GM23248 (cell line): ENCODE measurements at regions not wholly inside any gene's neighbourhood (a gene's known extent, or its start where the extent isn't known, plus 50 kb on each side); places are given as distances from the start of the nearest gene placed in this dataset.

ENCODE experiments used
- DNase-seq: peaks from one replicate; pipeline ENCODE4 v3.0.0-alpha.2; 2015
- H2AFZ ChIP-seq: fragments of 200-600 bp; sonication (generic); 2 replicates; pipeline ENCODE4 v1.6.1; 2016; ENCODE audit warnings: antibody characterized with exemption
- H3F3A ChIP-seq: fragments of 200-600 bp; sonication (generic); 2 replicates; pipeline ENCODE4 v1.6.1; 2016; ENCODE audit warnings: mild to moderate bottlenecking, antibody characterized with exemption, mixed run types; ENCODE audit not compliant: insufficient read depth
- H3K27ac ChIP-seq: fragments of 200-600 bp; sonication (generic); 2 replicates; pipeline ENCODE4 v1.5.1; 2016; ENCODE audit warnings: mild to moderate bottlenecking
- H3K27me3 ChIP-seq: fragments of 200-600 bp; sonication (generic); replicated peaks from 2 replicates; pipeline ENCODE4 v1.6.1; 2016; ENCODE audit warnings: mild to moderate bottlenecking; ENCODE audit not compliant: insufficient read depth
- H3K36me3 ChIP-seq: fragments of 200-600 bp; sonication (generic); 2 replicates; pipeline ENCODE4 v1.6.1; 2016; ENCODE audit warnings: low read depth, mild to moderate bottlenecking
- H3K4me1 ChIP-seq: fragments of 200-600 bp; sonication (generic); 2 replicates; pipeline ENCODE4 v1.6.1; 2016; ENCODE audit warnings: mild to moderate bottlenecking; ENCODE audit not compliant: insufficient read depth
- H3K4me2 ChIP-seq: fragments of 200-600 bp; sonication (generic); one replicate; pipeline ENCODE4 v1.6.1; 2016; ENCODE audit warnings: mild to moderate bottlenecking; ENCODE audit not compliant: unreplicated experiment
- H3K4me3 ChIP-seq: fragments of 200-600 bp; sonication (generic); 2 replicates; pipeline ENCODE4 v1.5.1; 2016; ENCODE audit warnings: mild to moderate bottlenecking
- H3K79me2 ChIP-seq: fragments of 200-600 bp; sonication (generic); 2 replicates; pipeline ENCODE4 v1.6.1; 2016; ENCODE audit warnings: mild to moderate bottlenecking; ENCODE audit not compliant: insufficient read depth
- H3K9ac ChIP-seq: fragments of 200-600 bp; sonication (generic); 2 replicates; pipeline ENCODE4 v1.6.1; 2016; ENCODE audit warnings: mild to moderate bottlenecking
- H3K9me2 ChIP-seq: fragments of 200-600 bp; sonication (generic); 2 replicates; pipeline ENCODE4 v1.6.1; 2016; ENCODE audit warnings: mixed run types, mild to moderate bottlenecking, moderate library complexity; ENCODE audit not compliant: insufficient read depth
- H3K9me3 ChIP-seq: fragments of 200-600 bp; sonication (generic); one replicate; pipeline ENCODE4 v1.6.1; 2017; ENCODE audit warnings: low read depth
- H4K20me1 ChIP-seq: fragments of 200-600 bp; sonication (generic); 2 replicates; pipeline ENCODE4 v1.6.0; 2016; ENCODE audit not compliant: insufficient read depth
- EZH2 ChIP-seq: fragments of 200-600 bp; sonication (generic); IDR thresholded peaks from 2 replicates; pipeline ENCODE4 v1.6.1; 2018; ENCODE audit warnings: antibody characterized with exemption, mild to moderate bottlenecking; ENCODE audit not compliant: insufficient read depth, poor library complexity, severe bottlenecking
- EZH2phosphoT487 ChIP-seq: fragments of 200-600 bp; sonication (generic); IDR thresholded peaks from 2 replicates; pipeline ENCODE4 v1.6.1; 2018; ENCODE audit warnings: antibody characterized with exemption, moderate library complexity, mild to moderate bottlenecking, low read depth; ENCODE audit not compliant: insufficient read depth
- WGBS, 2 experiments: methylation state at CpG; one replicate each; pipeline ENCODE4 v1.1.6; 2015 to 2017; ENCODE audit warnings: low lambda C conversion rate in 2 of 2, low coverage in 1 of 2; ENCODE audit errors: missing lambda C conversion rate in 2 of 2; 5-methylcytosine and 5-hydroxymethylcytosine counted together
- in situ Hi-C: fragments of 300-500 bp; cut with MboI; formaldehyde crosslinking; loops from 2 replicates; pipeline ENCODE4 v1.15.0; 2020

DNA sequence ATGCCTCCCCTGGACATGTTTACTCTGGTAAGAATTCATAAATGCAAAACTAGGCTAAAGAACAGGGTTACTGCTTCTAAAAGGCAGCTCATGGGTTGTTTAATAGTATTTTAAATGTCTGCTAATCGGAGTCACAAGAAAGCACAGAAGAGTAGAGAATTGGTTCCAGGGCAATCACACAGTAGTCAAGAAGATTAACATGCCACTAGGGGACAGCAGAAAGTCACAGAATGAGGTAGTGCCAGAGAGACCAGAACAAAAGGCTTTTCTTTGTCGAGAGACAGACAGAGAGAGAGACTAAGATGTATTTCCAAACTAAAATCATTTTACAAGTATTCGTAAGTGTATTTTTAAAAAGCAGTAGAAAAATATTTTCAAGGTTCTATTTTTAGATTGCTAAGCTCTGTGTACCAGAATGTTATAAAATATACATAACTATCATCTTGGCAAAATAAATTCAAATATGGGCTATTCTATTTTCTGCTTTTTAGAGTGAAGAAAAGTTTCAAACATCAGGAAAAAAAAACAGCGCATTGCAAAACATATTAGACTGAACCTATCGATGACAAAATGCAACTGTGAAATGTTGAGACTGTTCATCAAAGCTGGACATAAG lies 78.3 kb upstream of the CDIN1 start:
- peaks cover 15% of the 10 kb centered on the region; the same call in 1 of the 2 replicates for H3K4me1 ChIP-seq
- WGBS, 2 experiments = 27 to 28% methylated on average over 5 of the region's 5 CpGs
- H3K4me2 ChIP-seq = peak overlapping the region; percentile 45
- H3F3A ChIP-seq = no peaks in the 10 kb centered on the region
- no peaks in the 10 kb centered on the region for H3K79me2 ChIP-seq
- H3K9ac ChIP-seq = 0 out of 2 replicates have a peak overlapping the region, but pooled peaks have one; percentile 5
- peak overlapping the region; percentile 6; the same call in 1 of the 2 replicates for H3K4me3 ChIP-seq
- DNase-seq = peak; percentile 77
- in situ Hi-C loops = loop anchor here (25.0 kb wide), 1 partner anchor 1386 kb away; no protein-coding TSS in a partner anchor
- H3K9me2 ChIP-seq = no peaks in the 10 kb centered on the region
- no peaks in the 10 kb centered on the region for H3K36me3 ChIP-seq
- H3K27me3 ChIP-seq = no peaks in the 10 kb centered on the region
- H3K9me3 ChIP-seq = no peaks in the 10 kb centered on the region
- TF ChIP-seq EZH2 (no peak), EZH2phosphoT487 (no peak)
- H2AFZ ChIP-seq = peak overlapping the region; percentile 73
- H4K20me1 ChIP-seq = no peaks in the 10 kb centered on the region
- no peak overlapping the region for H3K27ac ChIP-seq

DNA sequence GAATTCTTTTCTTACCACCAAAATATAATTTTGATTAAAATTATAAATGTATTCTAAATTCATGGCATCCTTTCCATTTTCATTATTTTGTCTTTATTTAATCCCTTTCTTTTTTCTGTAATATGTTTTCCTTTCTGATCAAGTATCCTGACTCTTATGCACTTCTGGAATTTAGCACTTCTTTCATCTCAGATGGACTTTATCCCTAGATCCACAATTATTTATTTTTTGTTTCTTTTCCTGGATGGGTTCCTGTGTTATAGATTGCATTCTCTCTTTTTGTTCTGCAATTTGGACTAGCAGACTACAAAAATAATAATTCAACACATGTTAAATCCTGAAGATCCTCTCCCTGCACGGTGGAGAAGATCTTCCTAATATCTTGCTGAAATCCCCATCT lies 76.9 kb upstream of the CDIN1 start:
- Histone ChIP-seq H3K9me2 (no peaks in the 10 kb centered on the region), H3K4me2 (no peak overlapping the region), H3K27me3 (no peaks in the 10 kb centered on the region), H3K79me2 (no peaks in the 10 kb centered on the region), H3K4me3 (no peak overlapping the region), H4K20me1 (no peaks in the 10 kb centered on the region), H2AFZ (0 out of 2 replicates have a peak overlapping the region, but pooled peaks have one; percentile 9), H3K9me3 (no peaks in the 10 kb centered on the region), H3K36me3 (no peaks in the 10 kb centered on the region), H3K9ac (no peak overlapping the region), H3K27ac (no peak overlapping the region), H3F3A (no peaks in the 10 kb centered on the region), H3K4me1 (peaks cover 15% of the 10 kb centered on the region; the same call in 1 of the 2 replicates)
- TF ChIP-seq EZH2phosphoT487 (no peak), EZH2 (no peak)
- DNase-seq = no peak
- 88 to 94% methylated on average over 1 of the region's 1 CpG for WGBS, 2 experiments
- in situ Hi-C loops = loop anchor here (25.0 kb wide), 1 partner anchor 1385 kb away; no protein-coding TSS in a partner anchor

DNA sequence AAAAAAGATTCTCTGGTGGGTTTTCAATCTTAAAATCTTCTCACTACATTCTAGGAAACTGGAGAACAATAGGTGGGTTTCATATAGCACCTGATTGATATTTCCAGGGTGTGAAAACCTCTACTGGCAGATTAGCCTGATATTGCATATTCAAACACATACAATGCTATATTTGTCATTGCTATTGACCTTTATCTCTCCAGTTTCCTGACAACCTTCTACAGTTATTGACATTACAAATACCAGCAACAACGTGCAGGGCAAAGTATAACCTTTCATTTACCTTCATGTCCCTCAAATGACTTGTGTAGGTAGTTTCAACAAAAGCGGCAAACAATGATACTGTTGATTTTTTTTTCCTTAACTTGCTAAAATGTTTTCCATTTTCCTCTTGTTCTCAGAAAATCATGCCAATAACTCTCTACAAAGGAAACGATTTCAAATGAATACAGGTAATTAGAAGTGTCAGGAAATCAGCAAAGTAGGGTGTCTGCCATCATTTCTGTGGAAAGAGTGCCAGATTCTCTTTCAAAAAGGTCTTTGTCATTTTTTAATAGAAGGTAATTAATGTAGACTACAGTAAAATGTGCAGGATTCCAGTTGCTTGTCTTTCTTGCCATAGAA lies 72.6 kb upstream of the CDIN1 start:
- H3K36me3 ChIP-seq = no peaks in the 10 kb centered on the region
- no peaks in the 10 kb centered on the region for H3K4me1 ChIP-seq
- H3K9me2 ChIP-seq = no peaks in the 10 kb centered on the region
- no peak for TF ChIP-seq EZH2phosphoT487
- no peak for TF ChIP-seq EZH2
- no peak for DNase-seq
- in situ Hi-C loops = loop anchor here (25.0 kb wide), 1 partner anchor 1380 kb away; no protein-coding TSS in a partner anchor
- H3K4me3 ChIP-seq = no peak overlapping the region
- H3K27me3 ChIP-seq = no peaks in the 10 kb centered on the region
- H3K27ac ChIP-seq = no peak overlapping the region
- H4K20me1 ChIP-seq = no peaks in the 10 kb centered on the region
- H3K9me3 ChIP-seq = no peaks in the 10 kb centered on the region
- H3F3A ChIP-seq = no peaks in the 10 kb centered on the region
- H2AFZ ChIP-seq = no peak overlapping the region
- no peak overlapping the region for H3K9ac ChIP-seq
- H3K4me2 ChIP-seq = no peak overlapping the region
- WGBS, 2 experiments = 68 to 73% methylated on average over 3 of the region's 3 CpGs
- no peaks in the 10 kb centered on the region for H3K79me2 ChIP-seq

DNA sequence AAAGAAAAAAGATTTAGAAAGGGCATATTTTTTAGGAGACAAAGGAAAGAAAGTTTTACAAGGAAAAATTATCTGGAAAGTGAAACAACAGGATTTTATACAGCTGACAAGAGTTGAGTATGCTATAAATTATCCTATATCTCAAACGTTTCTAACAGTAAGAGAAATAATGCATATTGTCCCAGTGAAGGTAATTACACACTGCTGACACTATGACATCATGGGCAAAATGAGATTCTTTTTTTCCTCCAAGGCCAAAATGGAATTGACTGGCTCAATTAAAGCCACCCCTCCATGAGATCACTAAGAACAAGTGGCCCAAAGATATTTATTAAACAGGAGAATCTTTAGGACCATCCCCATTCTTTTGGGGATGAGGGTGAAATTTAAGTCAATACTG lies 72.0 kb upstream of the CDIN1 start:
- no peak overlapping the region for H3K4me2 ChIP-seq
- no peaks in the 10 kb centered on the region for H3K27me3 ChIP-seq
- no peak overlapping the region for H3K9ac ChIP-seq
- no peak overlapping the region for H2AFZ ChIP-seq
- H3K36me3 ChIP-seq = no peaks in the 10 kb centered on the region
- TF ChIP-seq EZH2phosphoT487 (no peak), EZH2 (no peak)
- in situ Hi-C loops = loop anchor here (25.0 kb wide), 1 partner anchor 1380 kb away; no protein-coding TSS in a partner anchor
- 43 to 63% methylated on average over 1 of the region's 1 CpG for WGBS, 2 experiments
- no peak for DNase-seq
- H4K20me1 ChIP-seq = no peaks in the 10 kb centered on the region
- no peaks in the 10 kb centered on the region for H3K9me3 ChIP-seq
- H3K9me2 ChIP-seq = no peaks in the 10 kb centered on the region
- H3K4me3 ChIP-seq = no peak overlapping the region
- no peaks in the 10 kb centered on the region for H3K4me1 ChIP-seq
- H3K79me2 ChIP-seq = no peaks in the 10 kb centered on the region
- H3K27ac ChIP-seq = no peak overlapping the region
- H3F3A ChIP-seq = no peaks in the 10 kb centered on the region
